GM12872 (cell line): ENCODE measurements at regions not wholly inside any gene's neighbourhood (a gene's known extent, or its start where the extent isn't known, plus 50 kb on each side); places are given as distances from the start of the nearest gene placed in this dataset.

Source experiments
- TF ChIP-seq, protein P1 (sequence below): IDR thresholded peaks from 3 replicates; pipeline ENCODE4 v1.5.1; 2011; ENCODE audit warnings: low read depth, mild to moderate bottlenecking, low read length, moderate library complexity; ENCODE audit not compliant: insufficient read depth

DNA sequence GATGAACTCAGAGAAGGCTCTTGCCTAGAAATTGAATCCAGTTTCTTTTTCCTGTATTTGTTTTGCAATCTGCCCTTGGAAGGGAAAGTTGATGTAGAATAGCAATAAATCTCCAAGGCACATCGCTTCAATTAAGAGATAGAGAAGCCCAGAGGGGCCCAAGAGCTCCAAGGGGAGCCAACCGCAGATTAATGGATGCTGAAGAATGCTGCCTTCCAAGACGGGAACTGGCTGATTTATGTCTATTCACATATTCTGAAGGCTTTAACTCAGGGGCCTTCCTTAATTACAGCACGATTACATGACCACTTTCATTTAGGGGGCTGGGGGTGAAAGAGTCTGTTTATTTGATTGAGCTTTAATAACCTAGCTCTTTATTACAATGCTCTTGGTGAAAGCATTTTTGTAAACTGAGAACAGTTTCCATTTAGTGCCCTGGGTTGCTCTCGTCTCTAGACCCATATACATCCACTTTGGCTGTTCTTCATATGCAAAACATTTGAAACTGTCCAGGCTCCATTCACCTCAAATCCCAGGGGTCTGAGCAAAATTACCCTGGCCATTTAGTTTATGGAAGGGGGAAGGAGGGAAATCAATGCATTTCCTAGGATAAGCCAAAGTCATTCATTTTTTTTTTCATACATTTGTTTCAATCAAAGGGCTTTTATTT lies 87.4 kb upstream of the CLDN14 start:
- TF ChIP-seq, protein P1, sequence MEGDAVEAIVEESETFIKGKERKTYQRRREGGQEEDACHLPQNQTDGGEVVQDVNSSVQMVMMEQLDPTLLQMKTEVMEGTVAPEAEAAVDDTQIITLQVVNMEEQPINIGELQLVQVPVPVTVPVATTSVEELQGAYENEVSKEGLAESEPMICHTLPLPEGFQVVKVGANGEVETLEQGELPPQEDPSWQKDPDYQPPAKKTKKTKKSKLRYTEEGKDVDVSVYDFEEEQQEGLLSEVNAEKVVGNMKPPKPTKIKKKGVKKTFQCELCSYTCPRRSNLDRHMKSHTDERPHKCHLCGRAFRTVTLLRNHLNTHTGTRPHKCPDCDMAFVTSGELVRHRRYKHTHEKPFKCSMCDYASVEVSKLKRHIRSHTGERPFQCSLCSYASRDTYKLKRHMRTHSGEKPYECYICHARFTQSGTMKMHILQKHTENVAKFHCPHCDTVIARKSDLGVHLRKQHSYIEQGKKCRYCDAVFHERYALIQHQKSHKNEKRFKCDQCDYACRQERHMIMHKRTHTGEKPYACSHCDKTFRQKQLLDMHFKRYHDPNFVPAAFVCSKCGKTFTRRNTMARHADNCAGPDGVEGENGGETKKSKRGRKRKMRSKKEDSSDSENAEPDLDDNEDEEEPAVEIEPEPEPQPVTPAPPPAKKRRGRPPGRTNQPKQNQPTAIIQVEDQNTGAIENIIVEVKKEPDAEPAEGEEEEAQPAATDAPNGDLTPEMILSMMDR = no peak

- TF ChIP-seq, protein P1 = no peak
Observed at GRCh38 chr21:36569511-36569910, 89.6 kb upstream of the CLDN14 start.

DNA sequence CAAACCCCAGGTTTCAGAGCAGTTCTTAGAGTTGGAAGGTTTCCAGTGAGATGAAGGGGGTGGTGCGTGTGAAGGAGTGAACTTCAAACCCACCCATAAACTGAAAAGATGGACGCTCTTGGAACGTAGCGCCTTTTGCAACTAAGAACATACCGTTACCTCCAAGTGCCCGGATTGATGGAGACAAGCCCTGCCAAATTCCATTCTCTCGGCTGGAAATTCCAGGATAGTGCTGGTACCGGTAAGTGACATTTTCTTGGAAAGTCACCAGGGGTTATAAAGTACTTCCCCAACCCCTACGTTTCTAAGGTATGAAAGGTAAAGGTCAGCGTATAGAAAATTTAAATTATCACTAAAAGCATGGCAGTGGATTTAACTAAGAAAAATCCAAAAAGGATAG lies 91.6 kb upstream of the CLDN14 start:
- TF ChIP-seq, protein P1 = no peak

- TF ChIP-seq, protein P1 = no peak
Observed at GRCh38 chr21:36572039-36572438, 92.1 kb upstream of the CLDN14 start.

DNA sequence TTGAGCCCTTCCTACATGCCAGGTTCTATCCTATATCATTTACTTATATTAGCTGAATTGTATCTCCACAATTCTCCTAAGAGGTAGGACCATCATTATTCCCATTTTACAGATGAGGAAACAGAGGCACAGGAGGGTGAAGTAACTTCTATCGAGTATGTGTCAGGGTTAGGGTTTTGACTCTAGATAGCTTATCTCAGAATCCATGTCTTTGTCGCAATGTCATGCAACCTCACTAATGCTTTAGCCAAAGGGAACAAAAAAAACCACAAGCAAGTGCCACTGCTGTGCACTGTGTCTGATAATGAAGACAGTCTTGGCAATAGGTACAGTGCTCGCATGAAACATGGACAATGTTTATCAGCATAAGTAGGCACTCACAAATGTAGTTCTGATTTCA lies 95.4 kb upstream of the CLDN14 start:
- TF ChIP-seq, protein P1 = no peak

GRCh38 chr21:36576441-36576840 lies 96.5 kb upstream of the CLDN14 start:
- TF ChIP-seq, protein P1 = no peak

- TF ChIP-seq, protein P1 = no peak
Observed at GRCh38 chr21:36579898-36580297, 100.0 kb upstream of the CLDN14 start.

- TF ChIP-seq, protein P1 = no peak
Observed at GRCh38 chr21:36582271-36582670, 102.3 kb upstream of the CLDN14 start.
